HUES64 (cell line): ENCODE measurements at regions not wholly inside any gene's neighbourhood (a gene's known extent, or its start where the extent isn't known, plus 50 kb on each side); places are given as distances from the start of the nearest gene placed in this dataset.

Experiments
- H3K27ac ChIP-seq: 2 replicates; pipeline ENCODE4 v1.7.0; 2013; ENCODE audit warnings: low read depth, low read length, inconsistent platforms
- H3K27me3 ChIP-seq: 2 replicates; pipeline ENCODE4 v1.6.1; 2013; ENCODE audit warnings: mild to moderate bottlenecking, low read length; ENCODE audit not compliant: insufficient read depth
- H3K36me3 ChIP-seq: 2 replicates; pipeline ENCODE4 v1.6.1; 2013; ENCODE audit warnings: mild to moderate bottlenecking, low read length; ENCODE audit not compliant: insufficient read depth
- H3K4me1 ChIP-seq: 2 replicates; pipeline ENCODE4 v1.6.1; 2013; ENCODE audit warnings: mild to moderate bottlenecking, low read length, moderate library complexity; ENCODE audit not compliant: insufficient read depth
- H3K4me3 ChIP-seq: 2 replicates; pipeline ENCODE4 v1.5.1; 2013; ENCODE audit warnings: mild to moderate bottlenecking, low read length, moderate library complexity
- H3K9ac ChIP-seq: 2 replicates; pipeline ENCODE4 v1.6.1; 2013; ENCODE audit warnings: mild to moderate bottlenecking, low read depth, low read length
- H3K9me3 ChIP-seq: 2 replicates; pipeline ENCODE4 v1.6.1; 2013; ENCODE audit warnings: low read depth, low read length; ENCODE audit not compliant: insufficient read depth
- WGBS: fragments of 150-250, 120-280 bp; methylation state at CpG from one replicate; pipeline ENCODE4 v1.1.7; 2013; ENCODE audit warnings: missing lambda C conversion rate; 5-methylcytosine and 5-hydroxymethylcytosine counted together

GRCh38 chr1:234554218-234554697, 55.7 kb downstream of the IRF2BP2 start:
- 89% methylated on average over 7 of the region's 7 CpGs for WGBS

GRCh38 chr1:234553240-234554188, 56.5 kb downstream of the IRF2BP2 start:
- no peak overlapping the region for H3K4me3 ChIP-seq
- WGBS, result 76% methylated on average over 21 of the region's 21 CpGs
- H3K27ac ChIP-seq, result no peak overlapping the region
- H3K27me3 ChIP-seq, result no peaks in the 10 kb centered on the region
- H3K36me3 ChIP-seq, result no peaks in the 10 kb centered on the region
- H3K9ac ChIP-seq, result no peak overlapping the region
- H3K4me1 ChIP-seq, result no peaks in the 10 kb centered on the region; the same call in 1 of the 2 replicates
- no peaks in the 10 kb centered on the region for H3K9me3 ChIP-seq

More at GRCh38 chr1:234554218-234554697, 55.7 kb downstream of the IRF2BP2 start:
- Histone ChIP-seq H3K9me3 (no peaks in the 10 kb centered on the region), H3K4me3 (no peak overlapping the region), H3K9ac (no peak overlapping the region), H3K4me1 (no peaks in the 10 kb centered on the region; the same call in 1 of the 2 replicates), H3K27ac (no peak overlapping the region), H3K27me3 (no peaks in the 10 kb centered on the region), H3K36me3 (no peaks in the 10 kb centered on the region)

GRCh38 chr1:234551032-234551378, 59.0 kb downstream of the IRF2BP2 start:
- 96% methylated on average over 6 of the region's 6 CpGs for WGBS
- Histone ChIP-seq H3K27ac (no peak overlapping the region), H3K27me3 (no peaks in the 10 kb centered on the region), H3K9ac (no peak overlapping the region), H3K36me3 (no peaks in the 10 kb centered on the region), H3K4me1 (no peaks in the 10 kb centered on the region; the same call in 1 of the 2 replicates), H3K4me3 (no peak overlapping the region), H3K9me3 (no peaks in the 10 kb centered on the region)

GRCh38 chr1:234550341-234551031, 59.5 kb downstream of the IRF2BP2 start:
- WGBS, result 86% methylated on average over 16 of the region's 16 CpGs
- Histone ChIP-seq H3K9me3 (no peaks in the 10 kb centered on the region), H3K9ac (no peak overlapping the region), H3K4me1 (no peaks in the 10 kb centered on the region; the same call in none of the 2 replicates), H3K4me3 (no peak overlapping the region), H3K27ac (no peak overlapping the region), H3K27me3 (no peaks in the 10 kb centered on the region), H3K36me3 (no peaks in the 10 kb centered on the region)

GRCh38 chr1:234549447-234550021, 60.4 kb downstream of the IRF2BP2 start:
- H3K27ac ChIP-seq, result no peak overlapping the region
- peaks cover 3% of the 10 kb centered on the region for H3K4me1 ChIP-seq
- no peaks in the 10 kb centered on the region for H3K27me3 ChIP-seq
- no peak overlapping the region for H3K9ac ChIP-seq
- H3K9me3 ChIP-seq, result no peaks in the 10 kb centered on the region
- WGBS, result 94% methylated on average over 10 of the region's 10 CpGs
- no peaks in the 10 kb centered on the region for H3K36me3 ChIP-seq
- H3K4me3 ChIP-seq, result no peak overlapping the region

GRCh38 chr1:234546890-234547788, 62.8 kb downstream of the IRF2BP2 start:
- H3K27ac ChIP-seq, result no peak overlapping the region

GRCh38 chr1:234546387-234546704, 63.6 kb downstream of the IRF2BP2 start:
- no peaks in the 10 kb centered on the region for H3K9me3 ChIP-seq
- no peaks in the 10 kb centered on the region for H3K27me3 ChIP-seq
- peaks cover 3% of the 10 kb centered on the region; the same call in 1 of the 2 replicates for H3K4me1 ChIP-seq
- no peak overlapping the region for H3K27ac ChIP-seq
- 95% methylated on average over 4 of the region's 7 CpGs for WGBS
- H3K36me3 ChIP-seq, result no peaks in the 10 kb centered on the region
- no peak overlapping the region for H3K4me3 ChIP-seq
- no peak overlapping the region for H3K9ac ChIP-seq

More at GRCh38 chr1:234546890-234547788, 62.8 kb downstream of the IRF2BP2 start:
- H3K9me3 ChIP-seq, result no peaks in the 10 kb centered on the region
- no peaks in the 10 kb centered on the region for H3K36me3 ChIP-seq
- no peak overlapping the region for H3K9ac ChIP-seq
- no peaks in the 10 kb centered on the region for H3K27me3 ChIP-seq
- H3K4me3 ChIP-seq, result no peak overlapping the region
- WGBS, result 89% methylated on average over 6 of the region's 6 CpGs
- peaks cover 3% of the 10 kb centered on the region; the same call in 1 of the 2 replicates for H3K4me1 ChIP-seq

GRCh38 chr1:234545517-234546386, 64.2 kb downstream of the IRF2BP2 start:
- 90% methylated on average over 13 of the region's 14 CpGs for WGBS
- Histone ChIP-seq H3K27ac (no peak overlapping the region), H3K9me3 (no peaks in the 10 kb centered on the region), H3K4me1 (peaks cover 3% of the 10 kb centered on the region; the same call in 1 of the 2 replicates), H3K9ac (no peak overlapping the region), H3K27me3 (no peaks in the 10 kb centered on the region), H3K4me3 (no peak overlapping the region), H3K36me3 (no peaks in the 10 kb centered on the region)

GRCh38 chr1:234544087-234544579, 65.2 kb upstream of the TARBP1 start:
- Histone ChIP-seq H3K36me3 (no peaks in the 10 kb centered on the region), H3K4me3 (no peak overlapping the region), H3K27ac (no peak overlapping the region), H3K27me3 (no peaks in the 10 kb centered on the region), H3K4me1 (peaks cover 3% of the 10 kb centered on the region; the same call in 1 of the 2 replicates), H3K9me3 (no peaks in the 10 kb centered on the region), H3K9ac (no peak overlapping the region)
- WGBS, result 88% methylated on average over 6 of the region's 6 CpGs
